ENCODE measurements at regions not wholly inside any gene's neighbourhood (a gene's known extent, or its start where the extent isn't known, plus 50 kb on each side); places are given as distances from the start of the nearest gene placed in this dataset.

DNA sequence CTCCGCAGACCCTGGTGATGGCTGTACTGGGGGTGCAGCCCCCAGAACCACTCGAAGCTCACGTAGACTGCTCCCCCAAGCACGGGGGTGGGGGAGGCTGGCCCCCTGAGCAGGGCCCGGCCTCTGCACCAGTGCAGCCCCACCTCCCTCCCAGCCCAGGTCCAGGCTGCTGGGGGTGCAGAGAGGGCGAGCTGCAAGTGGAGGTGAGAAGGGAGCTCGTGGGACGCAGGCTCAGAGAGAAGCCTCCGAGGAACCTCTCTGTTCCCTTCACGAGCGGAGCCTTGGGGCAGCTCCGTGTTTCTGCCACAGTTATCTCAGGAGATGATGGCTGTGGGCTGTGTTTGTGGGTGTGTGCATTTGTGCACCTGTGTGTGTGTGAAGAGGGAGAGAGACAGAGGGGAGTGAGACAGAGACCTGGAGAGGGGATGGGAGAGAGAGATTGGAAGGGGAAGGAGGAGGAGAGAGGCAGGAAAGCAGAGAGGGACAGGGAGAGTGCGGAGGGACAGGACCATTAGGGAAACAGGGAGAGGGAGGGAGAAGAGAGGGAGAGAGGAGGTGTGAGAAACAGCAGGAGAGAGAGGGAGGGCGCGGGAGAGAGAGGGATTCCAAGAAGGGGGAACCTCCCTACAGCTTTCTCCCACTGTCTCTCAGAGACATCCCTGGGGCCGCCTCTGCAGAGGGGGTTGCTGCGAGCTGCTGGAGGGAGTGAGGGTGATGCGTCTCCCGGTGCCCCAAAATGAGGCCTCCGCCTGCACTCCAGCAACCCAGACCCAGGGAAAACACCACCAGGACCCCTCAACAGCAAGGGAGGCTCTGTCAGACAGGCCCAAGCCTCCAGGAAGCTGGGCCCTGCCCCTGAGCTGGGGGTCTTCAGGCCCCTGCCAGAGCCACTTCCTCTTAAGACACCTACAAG is 1488.6 kb downstream of the BRD1 start:
- DNase-seq (ENCODE audit: insufficient read length, low spot score), result no peak
- FAIRE-seq, result no peak

GRCh38 chr22:48337957-48338792 is 1489.5 kb downstream of the BRD1 start:
- FAIRE-seq (no peak), DNase-seq (ENCODE audit: insufficient read length, low spot score) (no peak)
- TF ChIP-seq, protein P1, sequence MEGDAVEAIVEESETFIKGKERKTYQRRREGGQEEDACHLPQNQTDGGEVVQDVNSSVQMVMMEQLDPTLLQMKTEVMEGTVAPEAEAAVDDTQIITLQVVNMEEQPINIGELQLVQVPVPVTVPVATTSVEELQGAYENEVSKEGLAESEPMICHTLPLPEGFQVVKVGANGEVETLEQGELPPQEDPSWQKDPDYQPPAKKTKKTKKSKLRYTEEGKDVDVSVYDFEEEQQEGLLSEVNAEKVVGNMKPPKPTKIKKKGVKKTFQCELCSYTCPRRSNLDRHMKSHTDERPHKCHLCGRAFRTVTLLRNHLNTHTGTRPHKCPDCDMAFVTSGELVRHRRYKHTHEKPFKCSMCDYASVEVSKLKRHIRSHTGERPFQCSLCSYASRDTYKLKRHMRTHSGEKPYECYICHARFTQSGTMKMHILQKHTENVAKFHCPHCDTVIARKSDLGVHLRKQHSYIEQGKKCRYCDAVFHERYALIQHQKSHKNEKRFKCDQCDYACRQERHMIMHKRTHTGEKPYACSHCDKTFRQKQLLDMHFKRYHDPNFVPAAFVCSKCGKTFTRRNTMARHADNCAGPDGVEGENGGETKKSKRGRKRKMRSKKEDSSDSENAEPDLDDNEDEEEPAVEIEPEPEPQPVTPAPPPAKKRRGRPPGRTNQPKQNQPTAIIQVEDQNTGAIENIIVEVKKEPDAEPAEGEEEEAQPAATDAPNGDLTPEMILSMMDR (IDR thresholded peaks at IDR 0.05; ENCODE audit: insufficient read depth, missing control alignments), result no peak

More for the DNA sequence above, 1488.6 kb downstream of the BRD1 start:
- TF ChIP-seq, protein P1 (IDR thresholded peaks at IDR 0.05; ENCODE audit: insufficient read depth, missing control alignments), result no peak

GRCh38 chr22:48336339-48337060 is 1491.2 kb downstream of the BRD1 start:
- TF ChIP-seq, protein P1 (IDR thresholded peaks at IDR 0.05; ENCODE audit: insufficient read depth, missing control alignments), result no peak
- no peak for DNase-seq (ENCODE audit: insufficient read length, low spot score)
- FAIRE-seq, result no peak

DNA sequence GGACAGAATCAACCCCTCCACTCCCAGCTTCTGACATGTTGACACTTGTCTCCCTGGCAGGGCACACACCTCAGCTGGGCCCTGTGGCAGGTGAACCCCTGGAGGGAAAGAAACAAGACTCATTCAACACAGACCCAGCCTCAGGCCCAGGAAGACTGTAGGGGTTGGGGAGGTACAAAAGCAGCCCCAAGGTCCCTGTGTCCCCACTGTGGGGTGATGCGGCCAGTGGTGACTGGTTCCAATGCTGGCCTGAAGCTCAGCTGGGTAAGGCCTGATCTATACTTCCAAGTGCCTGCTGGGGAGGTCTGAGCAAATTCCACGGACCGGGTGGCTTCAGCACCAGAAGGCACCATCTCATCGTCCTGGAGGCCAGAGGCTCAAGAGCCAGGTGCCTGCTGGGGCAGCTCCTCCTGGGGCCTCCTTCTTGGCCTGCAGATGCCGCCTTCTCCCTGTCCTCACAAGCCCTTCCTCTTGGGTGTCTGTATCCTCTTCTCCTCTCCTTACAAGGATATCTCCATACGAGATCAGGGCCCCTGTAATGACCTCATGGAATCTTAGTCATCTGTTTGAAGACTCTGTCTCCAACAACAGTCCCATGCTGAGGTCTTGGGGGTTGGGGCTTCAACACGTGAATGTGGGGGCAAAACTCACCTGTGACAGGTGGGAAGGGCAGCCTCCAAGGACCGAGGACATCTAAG is 1492.1 kb downstream of the BRD1 start:
- DNase-seq (ENCODE audit: insufficient read length, low spot score) (no peak), FAIRE-seq (no peak)
- TF ChIP-seq, protein P1 (IDR thresholded peaks at IDR 0.05; ENCODE audit: insufficient read depth, missing control alignments), result no peak

DNA sequence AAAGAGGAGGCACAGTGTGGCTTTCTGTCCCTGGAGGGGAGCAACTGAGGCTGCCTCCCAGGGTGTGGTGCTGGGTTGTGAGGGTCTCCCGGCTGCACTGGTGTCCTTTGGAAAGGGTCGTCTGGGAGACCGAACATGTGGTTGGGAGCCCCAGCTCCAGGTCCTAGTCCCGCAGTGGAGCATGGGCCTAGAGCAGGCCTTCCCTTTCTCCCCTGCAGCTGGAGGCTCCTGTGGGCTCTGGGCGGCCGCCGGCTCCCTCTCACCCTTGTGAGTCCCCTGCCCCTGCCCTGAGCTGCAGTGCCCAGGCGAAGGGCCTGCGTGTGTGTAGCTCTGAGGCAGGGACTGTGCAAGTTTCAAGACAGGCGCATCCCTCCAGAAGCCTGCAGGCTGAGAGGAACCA is 1492.7 kb downstream of the BRD1 start:
- FAIRE-seq (no peak), DNase-seq (ENCODE audit: insufficient read length, low spot score) (no peak)
- TF ChIP-seq, protein P1 (IDR thresholded peaks at IDR 0.05; ENCODE audit: insufficient read depth, missing control alignments), result no peak

Data from D721Med (cell line).